Brain pericyte (primary cell): ENCODE measurements at regions not wholly inside any gene's neighbourhood (a gene's known extent, or its start where the extent isn't known, plus 50 kb on each side); places are given as distances from the start of the nearest gene placed in this dataset.

Experiments used
- DNase-seq: peaks from one replicate; pipeline ENCODE4 v3.0.0-alpha.2; 2012; ENCODE audit warnings: low read depth, low spot score

GRCh38 chr18:57916684-57917083 lies 113.6 kb upstream of the ATP8B1 start:
- no peak for DNase-seq

- DNase-seq: no peak
These were observed 112.9 kb upstream of the ATP8B1 start for GRCh38 chr18:57915865-57916582.

GRCh38 chr18:57915248-57915647 lies 112.1 kb upstream of the ATP8B1 start:
- peak; percentile 72 for DNase-seq

GRCh38 chr18:57913686-57914085 lies 110.6 kb upstream of the ATP8B1 start:
- DNase-seq: no peak

GRCh38 chr18:57910817-57911216 lies 107.7 kb upstream of the ATP8B1 start:
- DNase-seq: no peak

GRCh38 chr18:57910134-57910533 lies 107.0 kb upstream of the ATP8B1 start:
- DNase-seq: no peak

- DNase-seq: no peak
These were observed 106.5 kb upstream of the ATP8B1 start for GRCh38 chr18:57909620-57910019.

- no peak for DNase-seq
These were observed 105.0 kb upstream of the ATP8B1 start for GRCh38 chr18:57908092-57908491.

- DNase-seq: no peak
These were observed 104.4 kb upstream of the ATP8B1 start for GRCh38 chr18:57907550-57907949.

- no peak for DNase-seq
These were observed 103.7 kb upstream of the ATP8B1 start for GRCh38 chr18:57906852-57907251.

GRCh38 chr18:57904535-57904934 lies 101.4 kb upstream of the ATP8B1 start:
- DNase-seq: no peak

- DNase-seq: no peak
These were observed 99.6 kb upstream of the ATP8B1 start for GRCh38 chr18:57902721-57903120.

GRCh38 chr18:57901825-57902589 lies 98.9 kb upstream of the ATP8B1 start:
- no peak for DNase-seq

GRCh38 chr18:57900906-57901435 lies 97.9 kb upstream of the ATP8B1 start:
- DNase-seq: no peak

- DNase-seq: no peak
These were observed 95.5 kb upstream of the ATP8B1 start for GRCh38 chr18:57898506-57899124.

- DNase-seq: no peak
These were observed 92.1 kb upstream of the ATP8B1 start for GRCh38 chr18:57895182-57895581.

- no peak for DNase-seq
These were observed 88.7 kb upstream of the ATP8B1 start for GRCh38 chr18:57891707-57892391.

- no peak for DNase-seq
These were observed 87.2 kb upstream of the ATP8B1 start for GRCh38 chr18:57890266-57890665.

- no peak for DNase-seq
These were observed 86.7 kb upstream of the ATP8B1 start for GRCh38 chr18:57889841-57890240.

GRCh38 chr18:57887543-57888383 lies 84.6 kb upstream of the ATP8B1 start:
- no peak for DNase-seq

GRCh38 chr18:57885931-57886330 lies 82.8 kb upstream of the ATP8B1 start:
- no peak for DNase-seq
